GM15510 (cell line): ENCODE measurements at regions not wholly inside any gene's neighbourhood (a gene's known extent, or its start where the extent isn't known, plus 50 kb on each side); places are given as distances from the start of the nearest gene placed in this dataset.

Experiments
- POLR2A ChIP-seq: IDR thresholded peaks from 3 replicates; pipeline ENCODE4 v1.6.1; 2011; ENCODE audit warnings: borderline replicate concordance; ENCODE audit not compliant: insufficient read length; ENCODE audit errors: extremely low read depth

DNA sequence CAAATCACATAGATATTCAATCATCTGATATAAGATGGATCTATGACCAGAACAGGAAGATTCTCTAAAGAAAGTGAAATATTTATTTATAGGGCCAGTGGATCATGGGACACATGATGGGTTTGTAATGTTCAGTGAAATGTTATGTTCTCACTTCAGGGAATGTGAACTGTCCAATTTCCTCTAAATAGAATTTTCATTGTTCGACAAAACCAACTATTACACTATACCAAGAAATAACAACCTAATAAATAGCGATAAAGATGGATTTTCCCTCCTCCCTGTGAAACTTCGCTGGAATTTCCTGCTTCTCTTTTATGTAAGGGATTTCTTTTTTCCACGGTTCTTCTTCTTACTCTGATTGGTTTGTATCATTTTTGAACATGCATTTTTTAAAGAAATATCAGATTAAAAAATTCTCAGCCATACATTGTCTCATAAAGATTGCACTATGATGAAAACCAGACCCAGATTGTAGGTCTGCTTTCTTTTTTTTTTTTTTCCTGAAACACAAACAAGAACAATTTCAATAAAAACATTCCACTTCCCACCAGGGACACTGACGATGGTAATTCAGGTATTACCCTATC is 139.8 kb upstream of the ZEB1 start:
- no peak for TF ChIP-seq POLR2A

DNA sequence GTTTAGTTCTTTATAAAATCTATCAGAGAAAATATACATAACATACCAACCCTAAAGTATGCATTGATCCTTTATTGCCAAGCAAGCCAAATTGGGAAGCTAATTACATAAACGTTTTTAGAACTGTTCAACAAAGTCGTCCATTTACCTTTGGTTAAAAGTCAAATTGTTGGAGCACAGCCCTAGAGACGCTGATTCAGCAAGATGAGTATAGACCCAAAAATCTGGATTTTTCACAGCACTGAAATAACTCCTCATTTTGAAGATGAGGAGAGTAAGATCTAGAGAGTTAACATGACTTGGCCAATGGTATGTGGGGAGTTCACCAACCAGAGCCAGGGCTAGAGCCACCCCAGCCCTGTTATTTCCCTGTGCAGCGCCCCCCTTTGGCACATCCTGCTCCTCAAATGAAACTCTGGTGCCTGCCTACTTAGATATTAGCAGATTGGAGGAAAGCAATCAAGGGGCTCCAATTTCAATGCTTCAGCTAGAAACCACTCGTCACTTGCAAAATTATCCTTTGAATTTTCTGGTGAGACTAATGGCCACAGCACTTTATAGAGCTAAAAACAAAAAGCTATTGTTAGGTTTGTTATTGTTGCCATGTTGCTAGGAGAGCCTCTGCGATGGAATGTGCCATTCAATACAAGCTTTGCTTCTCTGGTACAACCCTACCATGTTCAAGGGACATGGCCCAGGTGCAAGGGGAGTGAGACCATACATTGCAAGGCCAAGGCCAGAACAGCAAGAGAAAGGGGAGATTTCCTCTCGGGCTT is 132.6 kb upstream of the ZEB1 start:
- TF ChIP-seq POLR2A, result no peak

DNA sequence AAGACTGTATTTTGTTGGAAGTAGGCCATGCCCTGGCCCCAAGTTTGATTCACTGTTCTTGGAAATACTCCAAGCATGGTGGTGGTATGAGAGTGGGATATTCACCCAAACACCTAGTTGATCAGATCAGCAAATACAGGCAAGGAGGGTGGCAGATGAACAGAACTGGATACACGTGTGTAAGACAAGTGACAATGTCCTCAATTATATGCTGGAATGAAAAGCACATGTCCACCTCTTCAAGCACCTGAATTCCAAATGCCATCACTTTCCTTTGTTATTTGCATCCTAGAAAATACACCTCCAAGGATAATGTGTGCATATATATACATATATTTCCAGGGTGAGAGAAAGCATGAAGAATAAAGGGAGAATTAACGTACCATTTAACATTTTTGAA is 131.8 kb upstream of the ZEB1 start:
- TF ChIP-seq POLR2A, result no peak

DNA sequence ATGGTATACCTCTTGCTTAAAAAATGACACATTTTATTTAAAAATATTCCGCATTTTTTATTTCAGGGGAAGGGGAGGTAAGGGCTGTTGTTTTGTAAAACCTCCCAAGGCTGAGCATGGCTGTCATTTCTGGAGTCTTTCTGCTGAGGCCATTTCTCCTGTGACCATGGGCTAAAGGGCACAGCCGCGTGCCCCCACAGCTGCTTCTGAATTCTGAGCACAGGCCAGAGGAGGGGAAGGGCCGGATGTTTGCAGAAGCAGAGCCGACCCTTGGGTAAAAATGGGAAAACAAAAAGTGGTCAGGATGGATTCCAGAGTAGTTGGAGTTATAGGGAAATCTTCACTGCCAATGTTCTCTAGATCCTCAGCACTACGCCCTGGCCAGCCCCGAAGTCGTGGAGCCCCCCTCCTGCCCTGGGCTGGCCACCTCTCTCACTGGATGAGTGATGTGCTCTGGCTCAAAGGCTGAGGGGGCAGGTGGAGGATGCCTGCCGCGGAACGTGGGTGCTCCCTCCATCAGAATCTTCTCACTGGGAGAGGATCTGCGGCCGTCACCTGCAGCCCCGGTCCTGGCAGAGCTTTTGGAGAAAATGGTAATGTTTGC is 131.3 kb upstream of the ZEB1 start:
- TF ChIP-seq POLR2A, result no peak

DNA sequence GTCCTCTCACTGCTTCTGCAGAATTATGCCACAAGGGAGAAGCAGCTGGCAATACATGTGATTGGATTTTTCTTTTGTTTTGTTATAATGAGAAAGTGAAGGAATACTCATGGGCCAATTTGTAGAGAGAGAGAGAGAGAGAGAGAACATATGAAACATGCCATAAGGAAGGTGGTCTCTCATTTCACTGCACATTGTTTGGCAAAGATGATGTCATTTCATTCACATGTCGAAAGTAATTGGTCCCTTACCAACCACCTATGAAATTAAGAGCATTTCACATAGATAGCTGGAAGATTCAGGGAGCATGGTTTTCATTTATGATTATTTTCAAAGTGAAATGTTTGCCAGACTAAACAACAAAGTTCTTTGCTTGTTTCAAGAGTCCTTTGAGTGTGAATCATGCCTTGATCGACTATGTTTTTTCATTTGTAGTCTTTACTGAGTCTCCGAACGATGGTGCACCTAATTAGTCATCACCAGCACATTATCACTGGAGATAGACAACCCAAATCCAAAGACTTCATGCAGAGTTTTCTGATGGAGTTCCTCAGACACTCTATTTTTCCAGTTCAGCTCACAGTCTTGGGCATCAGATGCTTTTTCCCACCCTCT is 130.1 kb upstream of the ZEB1 start:
- TF ChIP-seq POLR2A, result no peak

DNA sequence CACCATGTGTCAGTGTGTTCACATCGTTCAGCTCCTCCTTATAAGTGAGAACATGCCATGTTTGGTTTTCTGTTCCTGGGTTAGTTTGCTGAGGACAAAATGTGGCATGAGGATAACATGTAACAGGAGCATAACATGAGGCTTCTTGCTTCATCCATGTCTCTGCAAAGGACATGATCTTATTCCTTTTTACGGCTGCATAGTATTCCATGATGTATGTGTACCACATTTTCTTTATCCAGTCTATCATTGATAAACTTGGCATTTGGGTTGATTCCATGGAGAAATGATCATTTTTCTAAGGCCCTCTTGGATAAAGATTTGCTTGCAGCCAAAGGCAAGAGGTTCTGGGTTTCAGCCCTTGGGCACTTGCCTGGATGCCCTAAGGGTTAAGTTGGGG is 128.5 kb upstream of the ZEB1 start:
- no peak for TF ChIP-seq POLR2A

DNA sequence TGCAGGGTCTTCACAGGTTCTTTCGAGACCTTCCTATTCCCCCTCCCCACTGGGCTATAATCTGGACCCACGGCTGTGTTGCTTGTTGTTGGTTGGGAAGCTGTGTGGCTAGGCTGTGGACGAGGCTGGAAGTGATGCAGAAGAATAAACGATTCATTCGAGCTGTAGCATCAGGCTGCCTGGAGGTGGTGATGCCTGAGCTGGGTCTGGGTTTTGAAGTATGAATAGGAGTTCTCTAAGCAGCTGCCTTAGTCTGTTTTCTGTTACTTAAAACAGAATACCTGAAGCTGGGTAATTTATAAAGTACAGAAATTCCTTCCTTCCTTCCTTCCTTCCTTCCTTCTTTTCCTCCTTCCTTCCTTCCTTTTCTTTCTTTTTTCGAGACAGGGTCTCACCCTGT is 126.5 kb upstream of the ZEB1 start:
- no peak for TF ChIP-seq POLR2A

DNA sequence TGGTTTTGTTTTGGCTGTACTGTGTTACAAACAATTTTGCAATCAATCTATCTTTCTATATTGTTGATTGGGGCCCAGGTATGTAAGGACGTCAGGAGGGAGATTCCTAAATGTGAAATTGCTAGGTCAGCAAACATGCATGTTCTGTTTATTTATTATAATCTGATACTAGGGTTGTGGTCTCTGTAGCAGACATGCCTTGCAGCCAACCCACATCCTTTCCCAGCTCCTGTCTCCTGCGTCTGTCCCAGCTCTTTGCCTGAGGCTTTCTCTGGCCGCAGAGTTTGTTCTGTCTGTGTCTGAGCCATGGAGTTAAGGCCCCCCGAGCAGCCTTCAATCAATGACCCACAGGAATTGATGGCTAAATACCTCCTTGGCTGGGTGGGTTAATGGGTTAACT is 124.0 kb upstream of the ZEB1 start:
- no peak for TF ChIP-seq POLR2A

DNA sequence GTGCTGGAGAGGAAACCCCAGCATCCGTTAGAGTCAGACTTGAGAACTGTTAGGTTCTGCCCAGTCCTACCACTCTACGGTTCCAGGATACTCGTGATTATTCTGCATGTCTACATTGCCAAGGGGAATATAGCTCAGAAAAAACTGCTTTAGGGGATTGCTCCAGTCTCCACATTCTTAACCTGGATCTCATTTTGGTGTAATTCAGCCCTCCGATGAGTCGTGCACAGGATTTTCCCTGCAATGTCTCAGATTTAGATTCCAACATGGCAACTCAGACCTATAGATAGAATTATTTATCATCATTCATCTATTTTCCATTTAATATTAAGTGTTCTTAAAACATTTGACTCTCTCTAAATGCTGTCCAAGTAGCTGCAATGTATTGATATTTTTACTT is 121.1 kb upstream of the ZEB1 start:
- TF ChIP-seq POLR2A, result no peak

DNA sequence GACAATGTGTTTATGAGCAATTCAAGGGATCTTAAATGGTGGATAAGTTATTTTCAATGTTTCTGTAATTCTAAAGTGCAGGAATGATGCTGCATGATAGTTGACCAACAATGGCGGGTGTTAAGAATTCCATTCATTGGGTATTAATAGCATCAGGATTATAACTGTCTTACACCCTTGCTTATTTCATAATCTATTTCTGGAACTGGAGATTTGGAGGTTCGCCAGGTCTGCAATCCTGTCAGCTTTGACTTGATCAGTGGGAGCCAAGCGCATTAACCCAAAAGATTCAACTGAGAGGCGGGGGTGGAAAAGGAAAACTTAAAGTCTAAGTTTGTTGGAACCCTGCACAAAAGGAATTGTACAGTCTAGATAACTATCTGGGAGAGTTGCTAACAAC is 114.9 kb upstream of the ZEB1 start:
- no peak for TF ChIP-seq POLR2A

DNA sequence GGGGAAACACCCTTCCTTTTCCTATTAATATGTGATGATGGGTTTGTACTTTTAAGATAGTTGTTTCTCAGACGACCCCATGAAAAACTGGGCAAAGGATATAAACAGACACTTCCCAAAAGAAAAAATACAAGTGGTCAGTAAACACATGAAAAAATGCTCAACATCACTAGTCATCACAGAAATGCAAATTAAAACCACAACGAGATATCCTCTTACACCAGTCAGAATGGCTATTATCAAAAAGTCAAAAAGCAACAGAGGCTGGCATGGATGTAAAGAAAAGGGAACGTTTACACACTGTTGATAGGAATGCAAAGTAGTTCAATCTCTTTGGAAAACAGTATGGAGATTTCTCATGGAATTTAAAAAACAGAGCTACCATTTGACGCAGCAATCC is 111.4 kb upstream of the ZEB1 start:
- TF ChIP-seq POLR2A, result no peak

DNA sequence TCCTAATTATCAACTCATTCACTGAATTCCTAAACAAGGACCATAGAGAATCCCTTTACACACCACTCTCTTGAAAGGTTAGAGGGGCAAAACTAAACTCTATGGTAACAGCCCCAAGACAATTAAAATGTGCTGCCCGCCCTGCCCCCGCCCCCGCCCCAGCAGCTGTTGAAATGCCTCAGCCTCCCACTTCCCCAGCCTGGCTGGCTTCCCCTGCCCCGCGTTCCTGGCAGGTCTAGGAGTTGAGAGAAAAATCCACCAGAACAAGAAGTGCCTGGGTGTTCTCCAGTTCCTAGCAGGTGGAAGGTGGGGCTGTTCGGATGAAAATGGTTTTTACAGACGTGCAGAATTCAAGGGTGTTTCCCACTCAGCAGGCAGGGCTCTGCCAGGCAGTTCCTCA is 109.5 kb upstream of the ZEB1 start:
- TF ChIP-seq POLR2A, result no peak

DNA sequence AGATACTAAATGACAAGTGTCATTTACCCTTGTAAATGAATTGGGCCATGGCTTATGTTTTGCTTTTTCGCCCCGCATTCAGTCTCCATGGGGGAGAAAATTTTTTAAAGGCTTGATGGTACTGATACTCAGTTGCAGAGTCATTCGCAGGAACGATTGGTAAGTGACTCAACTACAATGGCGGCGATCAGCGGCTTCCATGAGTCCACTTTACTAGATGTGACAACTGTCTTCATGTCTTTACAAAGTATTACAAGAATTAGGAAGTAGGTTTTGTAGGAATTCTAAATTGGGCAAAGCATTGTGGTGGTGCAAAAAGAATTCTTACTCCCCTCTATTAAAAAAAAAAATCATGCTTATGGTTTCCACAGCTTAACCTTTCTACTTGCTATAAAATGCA is 108.8 kb upstream of the ZEB1 start:
- no peak for TF ChIP-seq POLR2A

DNA sequence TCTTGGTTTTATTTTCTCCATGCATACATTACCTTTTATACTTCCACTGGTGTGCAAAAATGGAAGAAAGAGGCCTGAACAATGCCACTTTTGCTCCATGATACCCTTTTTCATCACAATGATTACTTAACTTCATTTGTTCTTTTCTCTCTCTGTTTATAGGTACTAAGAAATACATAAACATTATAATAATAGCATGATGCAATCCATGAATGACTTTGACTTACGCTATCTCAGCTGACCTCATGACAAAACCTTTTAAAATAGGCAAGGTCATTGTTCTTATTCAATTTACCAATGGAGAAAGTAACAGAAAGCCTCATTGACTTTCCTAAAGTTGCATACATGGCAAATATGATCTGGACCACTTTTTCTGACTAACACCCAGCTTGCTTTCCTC is 105.1 kb upstream of the ZEB1 start:
- no peak for TF ChIP-seq POLR2A

DNA sequence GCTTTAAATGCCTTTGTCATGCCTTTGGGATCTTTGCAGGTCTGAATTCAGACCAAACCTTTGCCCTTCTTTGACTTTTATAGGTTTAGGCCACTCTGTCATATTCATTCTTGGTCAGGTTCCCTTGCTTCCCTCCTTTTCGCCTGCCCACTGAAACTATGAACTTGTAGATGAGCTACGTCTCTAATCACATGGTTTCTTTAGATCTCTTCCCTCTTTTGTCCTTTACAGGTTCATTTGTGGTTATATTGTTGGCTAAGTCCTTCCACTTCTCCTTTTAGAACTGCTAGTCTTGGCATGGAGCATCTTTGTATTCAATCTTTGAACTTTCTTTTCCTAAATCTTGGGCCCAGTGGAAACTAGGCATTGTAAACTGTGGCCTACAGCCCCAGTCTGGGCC is 104.0 kb upstream of the ZEB1 start:
- TF ChIP-seq POLR2A, result no peak

DNA sequence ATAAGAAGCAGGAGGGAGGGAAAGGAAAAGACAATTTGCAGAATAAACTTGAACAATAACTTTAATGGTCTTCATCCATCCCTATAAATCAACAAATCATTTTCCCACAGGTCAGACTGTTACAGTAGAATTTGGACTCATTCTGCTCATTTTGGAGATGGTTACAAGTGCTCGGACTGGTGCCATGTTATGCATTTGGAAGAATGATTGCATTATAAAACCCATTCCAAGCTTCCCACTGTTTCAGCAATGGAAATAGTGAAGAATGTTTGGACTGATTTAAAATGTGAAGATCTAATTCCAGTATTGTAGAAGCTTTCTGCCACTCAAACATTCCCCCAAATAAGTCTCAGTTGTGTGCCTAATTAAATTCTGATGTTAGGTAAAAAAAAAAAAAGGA is 99.7 kb upstream of the ZEB1 start:
- no peak for TF ChIP-seq POLR2A

DNA sequence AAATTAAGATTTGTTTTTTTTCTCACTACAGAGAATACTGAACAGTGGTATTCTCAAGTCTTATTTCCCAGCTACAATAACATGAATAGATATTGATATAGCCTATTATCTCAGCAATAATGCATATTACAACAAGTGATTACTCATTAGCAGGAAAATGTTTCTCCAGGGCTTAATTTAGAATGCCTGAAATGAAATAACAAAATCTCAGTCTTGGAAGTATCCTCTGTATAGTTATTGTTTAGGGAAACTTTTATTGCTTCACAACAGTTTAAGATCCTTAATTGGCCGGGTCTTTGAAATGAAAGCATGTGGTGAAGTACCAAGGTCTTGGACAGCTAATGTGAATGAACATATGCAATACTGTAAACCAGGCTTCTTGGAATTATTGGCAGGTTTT is 79.1 kb upstream of the ZEB1 start:
- TF ChIP-seq POLR2A, result no peak

DNA sequence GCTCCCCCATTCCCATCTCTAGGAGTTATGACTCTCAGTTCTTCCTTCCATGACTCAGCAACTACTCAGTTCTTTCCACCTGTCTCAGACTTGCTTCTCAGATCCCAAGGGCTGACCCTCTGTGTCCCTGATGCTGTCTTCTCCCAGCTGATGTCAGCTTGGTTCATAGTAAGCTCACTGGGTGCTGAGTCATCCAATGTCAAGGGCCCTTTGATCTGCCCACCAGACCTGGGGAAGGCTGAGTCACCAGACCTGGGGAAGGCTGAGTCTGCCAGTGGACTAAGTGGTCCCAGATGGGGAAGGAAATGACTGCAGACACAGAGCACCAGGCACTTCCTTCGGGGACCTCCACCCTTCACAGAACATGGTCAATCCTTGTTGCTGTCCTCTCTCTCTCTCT is 76.1 kb upstream of the ZEB1 start:
- TF ChIP-seq POLR2A, result no peak
